Lung (tissue), 11 donors: ENCODE measurements at regions not wholly inside any gene's neighbourhood (a gene's known extent, or its start where the extent isn't known, plus 50 kb on each side); places are given as distances from the start of the nearest gene placed in this dataset.

Source experiments
- ATAC-seq: fragments of 200-7000 bp; cut with Tn5 transposase; one replicate; pipeline ENCODE4 v1.9.1; 2020; ENCODE audit warnings: moderate number of reproducible peaks; ENCODE audit not compliant: insufficient read depth, low FRiP score
- DNase-seq, 3 donors: peaks; one replicate each; pipeline ENCODE4 v3.0.0-alpha.2; 2013 to 2017
- H3K27ac ChIP-seq, 2 donors: one replicate each; pipeline ENCODE4 v1.5.1; 2013; ENCODE audit warnings: mild to moderate bottlenecking in 2 of 2, moderate library complexity in 2 of 2, control low read depth in 1 of 2, inconsistent platforms in 1 of 2, low read depth in 1 of 2, low read length in 1 of 2
- H3K27me3 ChIP-seq, 3 donors: one replicate each; pipeline ENCODE4 v1.5.1; 2013; ENCODE audit warnings: low read length in 2 of 3; ENCODE audit not compliant: control insufficient read depth in 3 of 3, insufficient read depth in 3 of 3
- H3K36me3 ChIP-seq, 4 donors: one replicate each; pipeline ENCODE4 v1.5.1; 2013; ENCODE audit warnings: low read length in 4 of 4, mild to moderate bottlenecking in 1 of 4, moderate library complexity in 1 of 4; ENCODE audit not compliant: control insufficient read depth in 4 of 4, insufficient read depth in 4 of 4
- H3K4me1 ChIP-seq, 5 donors: one replicate each; pipeline ENCODE4 v1.5.1; 2013; ENCODE audit warnings: low read length in 5 of 5, mild to moderate bottlenecking in 2 of 5, moderate library complexity in 1 of 5; ENCODE audit not compliant: control insufficient read depth in 5 of 5, insufficient read depth in 5 of 5
- H3K4me3 ChIP-seq: one replicate; pipeline ENCODE4 v1.5.1; 2013; ENCODE audit warnings: mild to moderate bottlenecking, control low read depth, moderate library complexity
- H3K9ac ChIP-seq, 2 donors: one replicate each; pipeline ENCODE4 v1.5.1; 2013; ENCODE audit warnings: low read length in 2 of 2, control low read depth in 1 of 2; ENCODE audit not compliant: insufficient read depth in 1 of 2
- H3K9me3 ChIP-seq, 4 donors: one replicate each; pipeline ENCODE4 v1.5.1; 2013; ENCODE audit warnings: low read length in 3 of 4, mild to moderate bottlenecking in 1 of 4, moderate library complexity in 1 of 4; ENCODE audit not compliant: control insufficient read depth in 4 of 4, insufficient read depth in 3 of 4
- WGBS, 2 donors: extraction: QIAGEN DNeasy Blood & Tissue Kit; methylation state at CpG; one replicate each; pipeline ENCODE4 v1.1.7; 2013; 5-methylcytosine and 5-hydroxymethylcytosine counted together
- TF ChIP-seq, protein P1 (sequence below): IDR thresholded peaks from 2 replicates; pipeline ENCODE4 v1.5.1; 2012; ENCODE audit warnings: mild to moderate bottlenecking; ENCODE audit errors: control extremely low read depth, extremely low read depth
- donor health status: control.
- donor health status: control.
- donor health status: Bipolar disorder and iron deficiency.
- donor health status: healthy.
- donor health status: DM: yes; HTN: yes; CAD: no.

- 77 to 84% methylated on average over 4 of the region's 4 CpGs for WGBS, 2 donors
- Histone ChIP-seq H3K9me3 (no peaks in the 10 kb centered on the region), H3K27me3 (no peaks in the 10 kb centered on the region), H3K36me3 (no peaks in the 10 kb centered on the region), H3K27ac (no peak overlapping the region), H3K4me1 (no peaks in the 10 kb centered on the region), H3K4me3 (no peak overlapping the region), H3K9ac (no peak overlapping the region)
- DNase-seq (no peak), ATAC-seq (no peak)
- TF ChIP-seq, protein P1, sequence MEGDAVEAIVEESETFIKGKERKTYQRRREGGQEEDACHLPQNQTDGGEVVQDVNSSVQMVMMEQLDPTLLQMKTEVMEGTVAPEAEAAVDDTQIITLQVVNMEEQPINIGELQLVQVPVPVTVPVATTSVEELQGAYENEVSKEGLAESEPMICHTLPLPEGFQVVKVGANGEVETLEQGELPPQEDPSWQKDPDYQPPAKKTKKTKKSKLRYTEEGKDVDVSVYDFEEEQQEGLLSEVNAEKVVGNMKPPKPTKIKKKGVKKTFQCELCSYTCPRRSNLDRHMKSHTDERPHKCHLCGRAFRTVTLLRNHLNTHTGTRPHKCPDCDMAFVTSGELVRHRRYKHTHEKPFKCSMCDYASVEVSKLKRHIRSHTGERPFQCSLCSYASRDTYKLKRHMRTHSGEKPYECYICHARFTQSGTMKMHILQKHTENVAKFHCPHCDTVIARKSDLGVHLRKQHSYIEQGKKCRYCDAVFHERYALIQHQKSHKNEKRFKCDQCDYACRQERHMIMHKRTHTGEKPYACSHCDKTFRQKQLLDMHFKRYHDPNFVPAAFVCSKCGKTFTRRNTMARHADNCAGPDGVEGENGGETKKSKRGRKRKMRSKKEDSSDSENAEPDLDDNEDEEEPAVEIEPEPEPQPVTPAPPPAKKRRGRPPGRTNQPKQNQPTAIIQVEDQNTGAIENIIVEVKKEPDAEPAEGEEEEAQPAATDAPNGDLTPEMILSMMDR: no peak
These were observed 227.4 kb upstream of the SORCS1 start for GRCh38 chr10:107391901-107392300.

- no peak for ATAC-seq
- Histone ChIP-seq H3K9ac (no peak overlapping the region), H3K9me3 (no peaks in the 10 kb centered on the region), H3K4me3 (no peak overlapping the region), H3K4me1 (no peaks in the 10 kb centered on the region), H3K36me3 (no peaks in the 10 kb centered on the region), H3K27ac (no peak overlapping the region), H3K27me3 (no peaks in the 10 kb centered on the region)
- 59 to 68% methylated on average over 1 of the region's 1 CpG for WGBS, 2 donors
- no peak for DNase-seq
- TF ChIP-seq, protein P1: no peak
These were observed 226.1 kb upstream of the SORCS1 start for GRCh38 chr10:107390563-107390962.

DNA sequence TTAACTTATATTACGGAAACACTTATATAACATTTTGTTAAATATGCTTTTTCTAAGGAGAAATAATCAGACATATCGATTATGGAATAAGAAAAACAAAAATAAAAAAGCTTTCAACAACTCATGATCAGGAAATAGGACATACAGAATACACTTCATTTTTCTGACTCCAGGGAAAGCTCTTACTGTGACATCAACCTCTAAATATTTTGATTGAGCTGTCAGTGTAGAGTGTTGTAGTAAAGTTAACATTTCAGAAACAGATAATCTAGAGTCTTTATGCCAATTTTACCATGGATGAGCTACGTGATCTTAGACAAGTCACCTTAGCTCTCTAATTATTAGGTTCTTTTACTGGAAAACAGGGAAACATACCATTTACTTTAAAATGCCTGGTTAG, 218.9 kb upstream of the SORCS1 start:
- no peak for ATAC-seq
- no peak overlapping the region for H3K27ac ChIP-seq
- H3K4me3 ChIP-seq: no peak overlapping the region
- H3K9me3 ChIP-seq: no peaks in the 10 kb centered on the region
- no peaks in the 10 kb centered on the region for H3K4me1 ChIP-seq
- TF ChIP-seq, protein P1: no peak
- H3K36me3 ChIP-seq: no peaks in the 10 kb centered on the region
- DNase-seq: no peak
- H3K27me3 ChIP-seq: no peaks in the 10 kb centered on the region
- 84 to 85% methylated on average over 3 of the region's 3 CpGs for WGBS, 2 donors
- H3K9ac ChIP-seq: no peak overlapping the region

DNA sequence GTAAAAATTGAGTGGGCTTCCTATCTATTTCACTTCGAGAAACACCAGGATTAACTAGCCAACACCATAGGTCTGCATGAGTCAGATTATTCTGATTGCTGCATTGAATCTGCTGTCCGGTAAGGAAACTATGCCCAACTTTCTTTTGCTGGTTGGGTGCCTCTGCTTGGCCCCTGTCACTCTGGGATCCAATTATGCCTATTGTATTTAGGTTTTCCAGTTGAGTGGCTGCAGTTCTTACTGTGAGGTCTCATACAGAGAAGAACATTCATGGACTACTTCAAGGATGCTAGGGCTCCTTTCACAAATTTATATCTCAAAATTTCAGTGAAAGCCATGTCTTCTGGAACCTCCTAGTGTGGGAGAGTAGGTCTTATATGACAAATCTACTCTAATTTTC, 215.1 kb upstream of the SORCS1 start:
- H3K36me3 ChIP-seq: no peaks in the 10 kb centered on the region
- 91 to 93% methylated on average over 2 of the region's 2 CpGs for WGBS, 2 donors
- TF ChIP-seq, protein P1: no peak
- H3K9ac ChIP-seq: no peak overlapping the region
- no peaks in the 10 kb centered on the region for H3K27me3 ChIP-seq
- ATAC-seq: no peak
- no peak for DNase-seq
- H3K4me1 ChIP-seq: no peaks in the 10 kb centered on the region
- no peak overlapping the region for H3K4me3 ChIP-seq
- no peaks in the 10 kb centered on the region for H3K9me3 ChIP-seq
- no peak overlapping the region for H3K27ac ChIP-seq
